HG03575 (cell line): ENCODE measurements at regions not wholly inside any gene's neighbourhood (a gene's known extent, or its start where the extent isn't known, plus 50 kb on each side); places are given as distances from the start of the nearest gene placed in this dataset.

Experiments used
- ATAC-seq: cut with Tn5 transposase; IDR thresholded peaks from one replicate; pipeline ENCODE4 v1.9.1; 2021; ENCODE audit not compliant: unreplicated experiment, insufficient number of reproducible peaks, low FRiP score; ENCODE audit errors: extremely low read depth

DNA sequence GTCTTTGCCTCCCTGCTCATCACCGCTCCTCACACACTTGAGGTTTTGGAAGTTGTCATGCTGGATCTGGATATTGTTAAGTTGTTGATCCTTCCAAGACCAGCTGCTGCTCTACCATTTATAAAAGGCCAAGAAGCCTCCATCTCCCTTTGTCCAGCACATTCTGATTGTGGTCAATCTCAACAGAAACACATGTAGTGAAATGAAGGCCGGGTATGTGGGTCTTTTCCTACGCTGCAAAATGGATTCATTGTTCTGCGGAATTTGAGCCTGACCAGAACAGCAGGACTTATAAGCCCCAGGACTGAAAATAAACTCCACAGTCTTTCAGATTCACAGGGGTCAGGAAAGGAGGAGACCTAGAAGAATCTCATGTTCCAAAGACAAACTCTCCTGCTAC, 238.4 kb downstream of the CMPK2 start:
- ATAC-seq, result no peak

DNA sequence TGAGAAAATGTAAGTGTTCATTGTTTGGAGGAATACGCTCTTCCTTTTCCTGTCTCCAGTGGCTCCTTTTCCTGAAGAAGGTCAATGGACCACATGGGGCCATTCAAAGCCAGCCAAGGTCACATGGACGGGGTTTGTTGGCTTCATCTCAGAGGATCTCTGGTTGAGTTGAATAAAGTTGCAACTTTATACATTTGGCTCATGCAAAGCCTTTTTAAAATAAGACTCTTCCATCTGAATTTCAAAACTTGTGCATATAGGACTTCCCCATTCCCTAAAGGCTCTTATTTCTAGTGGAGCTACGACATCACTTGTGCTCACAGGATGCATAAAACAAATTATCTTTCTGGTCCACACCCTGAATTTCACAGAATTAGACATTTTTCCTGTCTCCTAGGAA, 235.5 kb downstream of the CMPK2 start:
- no peak for ATAC-seq

DNA sequence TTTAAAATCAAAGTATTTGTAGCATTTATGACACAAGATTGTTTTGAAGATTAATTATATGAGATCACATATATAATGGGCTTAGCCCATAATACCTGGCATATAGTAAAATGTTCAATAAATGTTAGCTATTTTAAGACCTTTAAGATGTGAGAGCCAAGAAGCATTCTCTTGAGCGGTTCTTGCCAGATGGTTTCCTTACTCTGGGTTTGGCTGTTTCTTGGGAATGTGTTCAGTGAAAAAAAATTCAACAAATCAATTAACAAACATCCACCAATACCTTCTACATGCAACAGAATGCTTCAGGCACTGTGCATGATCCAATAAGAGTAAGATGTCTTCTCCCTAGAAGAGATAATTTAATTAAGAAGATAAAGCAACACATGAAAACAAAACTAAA, 230.4 kb downstream of the CMPK2 start:
- ATAC-seq, result no peak

DNA sequence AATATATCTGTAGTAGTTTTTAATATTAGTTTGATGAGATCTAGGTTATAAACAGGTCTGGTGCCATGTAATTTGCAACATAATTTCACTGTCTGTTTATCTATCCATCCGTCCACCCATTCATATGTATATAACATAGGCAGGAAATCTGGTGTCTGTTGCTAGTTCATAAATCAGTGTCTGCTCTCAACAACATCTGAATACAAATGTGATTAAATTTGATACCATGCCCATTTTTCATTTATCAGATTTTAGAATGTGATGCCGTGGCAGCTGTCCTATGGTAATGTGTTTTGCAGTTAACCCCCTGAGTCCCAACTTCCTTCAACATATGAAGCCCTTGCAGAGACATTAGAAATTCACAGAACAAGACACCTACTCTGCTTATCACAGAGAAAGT, 228.4 kb downstream of the CMPK2 start:
- ATAC-seq, result no peak

DNA sequence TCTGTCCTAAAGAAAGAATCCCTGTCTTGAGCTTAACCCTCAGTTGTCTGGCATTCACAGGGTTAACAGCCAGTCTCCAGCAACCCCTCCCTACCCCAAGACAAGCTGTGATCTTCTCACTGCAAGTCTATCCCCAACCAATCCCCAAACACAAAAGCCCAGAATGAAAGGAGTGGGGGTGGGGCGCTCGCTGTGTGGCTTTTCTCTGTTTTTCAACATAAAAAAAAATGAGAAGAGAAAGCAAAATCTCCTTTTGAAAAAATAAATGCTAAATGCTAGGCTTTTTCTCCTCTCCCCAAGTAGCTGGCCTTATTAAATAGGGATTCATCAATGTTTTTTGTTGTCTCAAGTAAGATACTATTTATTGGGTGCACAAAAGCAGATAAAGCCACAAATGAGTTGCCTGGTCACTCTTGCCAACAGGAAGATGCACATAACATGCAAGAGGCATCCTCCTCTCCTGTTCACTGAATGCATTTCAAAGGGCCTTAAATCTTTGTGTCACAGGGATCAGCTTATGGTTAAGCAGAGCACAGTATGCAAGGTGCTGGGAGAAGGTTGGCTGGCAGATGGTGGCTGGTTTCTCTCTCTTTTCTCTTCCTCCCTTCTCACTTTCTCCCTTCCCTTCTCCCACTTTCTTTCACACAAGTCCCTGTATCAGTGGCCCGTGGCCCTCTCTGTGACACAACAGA, 225.6 kb downstream of the CMPK2 start:
- ATAC-seq, result no peak

DNA sequence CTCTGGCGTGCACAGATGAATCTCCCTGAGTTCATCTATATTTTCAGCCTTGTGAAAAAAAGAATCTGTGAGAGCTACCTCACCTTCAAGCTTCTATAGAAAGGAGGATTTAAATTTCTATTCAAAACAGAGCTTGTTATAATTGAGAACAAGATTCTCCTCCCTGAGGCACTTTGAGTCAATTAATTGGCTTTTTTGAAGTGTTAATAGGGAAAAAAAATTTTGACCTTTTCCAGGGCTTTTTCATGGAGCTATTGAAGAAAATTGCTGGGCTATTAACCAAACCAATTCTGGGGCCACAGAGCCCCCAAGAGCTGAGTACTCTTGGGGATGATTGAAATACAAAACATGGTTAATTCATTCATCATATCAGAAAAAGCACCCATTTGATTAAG, 225.1 kb downstream of the CMPK2 start:
- ATAC-seq, result no peak

DNA sequence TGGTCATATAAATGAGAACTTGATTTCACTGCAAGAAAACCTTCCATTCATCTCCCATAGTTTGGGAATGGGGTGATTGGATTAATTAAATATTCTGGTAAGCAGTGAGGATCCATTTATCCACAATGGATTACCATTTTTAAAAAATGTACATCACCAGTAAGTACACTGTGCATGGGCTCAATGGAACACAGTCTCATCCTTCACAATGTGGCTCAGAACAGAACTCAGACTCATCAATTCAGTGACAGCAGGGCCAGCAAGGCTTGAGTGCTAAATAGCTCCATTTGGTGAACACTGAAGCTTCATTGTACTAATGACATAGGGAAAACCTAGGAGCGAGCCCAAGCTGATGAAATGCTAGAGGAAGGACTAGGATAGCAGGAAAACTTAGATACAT, 223.8 kb downstream of the CMPK2 start:
- ATAC-seq, result no peak

DNA sequence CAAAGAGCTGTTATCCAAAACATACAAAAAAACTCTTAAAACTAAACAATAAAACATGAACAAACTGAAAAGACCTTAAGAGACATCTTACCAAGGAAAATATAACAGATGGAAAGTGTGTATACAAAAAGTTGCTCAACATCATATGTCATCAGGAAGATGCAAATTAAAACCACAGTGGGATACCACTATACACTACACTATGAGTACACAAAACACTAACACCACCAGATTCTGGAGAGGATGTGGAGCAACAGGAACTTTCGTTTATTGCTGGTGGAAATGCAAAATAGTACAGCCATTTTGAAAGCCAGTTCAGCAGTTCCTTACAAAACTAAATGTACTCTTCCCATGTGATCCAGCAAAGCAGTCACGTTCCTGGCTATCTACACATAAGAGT, 221.4 kb downstream of the CMPK2 start:
- ATAC-seq, result no peak

DNA sequence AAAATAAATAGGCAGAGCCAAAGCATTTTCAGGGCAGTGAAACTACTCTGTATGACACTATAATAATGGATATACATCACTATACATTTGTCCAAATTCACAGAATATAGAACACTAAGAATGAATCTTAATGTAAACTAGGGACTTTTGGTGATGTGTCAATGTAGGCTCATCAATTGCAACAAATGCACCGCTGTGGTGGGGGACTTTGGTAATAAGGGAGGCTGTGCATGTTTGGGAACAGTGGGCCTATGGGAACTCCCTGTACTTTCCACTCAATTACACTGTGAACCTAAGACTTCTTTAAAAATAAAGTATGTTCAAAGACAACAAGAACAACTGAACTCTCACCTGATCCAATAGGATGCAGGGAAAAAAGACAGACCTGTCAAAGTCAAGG, 220.7 kb downstream of the CMPK2 start:
- ATAC-seq, result no peak

DNA sequence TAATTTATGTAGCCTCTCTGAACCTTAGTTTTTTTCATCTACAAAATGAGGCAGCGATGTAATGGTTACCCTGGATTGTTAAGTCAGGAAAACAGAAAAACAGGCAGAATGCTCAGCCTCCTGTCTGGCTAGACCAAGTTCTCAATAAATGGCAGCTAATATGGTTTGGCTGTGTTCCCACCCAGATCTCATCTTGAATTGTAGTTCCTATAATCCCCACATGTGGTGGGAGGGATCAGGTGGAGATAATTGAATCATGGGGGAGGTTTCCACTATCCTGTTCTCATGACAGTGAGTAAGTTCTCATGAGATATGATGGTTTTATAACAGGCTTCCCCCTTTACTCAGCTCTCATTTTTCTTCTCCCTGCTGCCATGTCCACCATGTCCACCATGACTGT, 220.0 kb downstream of the CMPK2 start:
- no peak for ATAC-seq

DNA sequence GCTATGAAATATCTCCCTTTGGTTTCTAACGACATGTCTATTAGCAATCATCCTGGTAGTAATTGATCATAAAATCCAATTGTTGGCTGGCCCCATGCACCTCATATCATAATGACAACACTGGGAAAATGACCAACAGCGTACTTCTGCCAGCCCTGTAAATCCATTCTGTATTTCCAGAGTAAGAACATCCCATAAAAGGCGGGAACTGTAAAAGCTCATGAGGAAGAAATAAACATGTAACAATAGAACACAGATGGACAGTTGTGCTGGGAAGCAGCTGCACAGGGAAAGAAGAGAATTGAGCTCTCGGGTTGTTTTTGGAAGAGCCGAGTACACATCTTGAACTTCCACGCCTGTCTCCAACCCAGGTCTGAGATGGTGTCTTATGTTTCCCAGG, 218.7 kb downstream of the CMPK2 start:
- no peak for ATAC-seq

DNA sequence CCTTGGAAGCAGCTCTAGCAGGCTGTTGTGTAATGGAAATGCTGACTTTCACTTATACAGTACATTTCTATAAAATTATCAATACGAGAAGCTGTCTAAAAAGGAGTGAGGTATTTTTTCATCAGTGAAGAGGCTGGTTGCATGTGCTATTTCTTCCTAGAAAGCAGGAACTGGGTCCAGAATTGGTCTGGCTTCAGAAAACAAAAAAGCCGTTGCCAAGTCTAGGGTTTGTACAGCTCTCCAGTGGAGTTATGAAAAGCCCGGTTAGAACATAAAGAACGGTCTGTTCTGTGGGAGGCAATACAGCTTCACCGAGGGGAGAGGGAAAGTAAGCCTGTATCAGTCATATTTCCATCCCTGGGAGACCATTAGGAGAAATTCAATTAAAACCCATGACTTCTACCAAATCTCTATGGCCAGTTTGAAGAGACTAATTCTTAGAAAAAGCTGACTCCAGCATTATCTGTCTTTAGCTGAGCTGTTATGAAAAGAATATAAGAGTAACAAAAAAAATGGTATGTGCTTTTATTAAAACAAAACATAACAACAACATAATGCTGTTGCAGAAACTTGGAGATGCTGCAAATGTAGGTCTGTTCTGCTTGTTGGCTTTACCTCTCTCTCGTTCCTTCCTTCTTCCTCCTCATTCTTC, 217.0 kb downstream of the CMPK2 start:
- no peak for ATAC-seq

DNA sequence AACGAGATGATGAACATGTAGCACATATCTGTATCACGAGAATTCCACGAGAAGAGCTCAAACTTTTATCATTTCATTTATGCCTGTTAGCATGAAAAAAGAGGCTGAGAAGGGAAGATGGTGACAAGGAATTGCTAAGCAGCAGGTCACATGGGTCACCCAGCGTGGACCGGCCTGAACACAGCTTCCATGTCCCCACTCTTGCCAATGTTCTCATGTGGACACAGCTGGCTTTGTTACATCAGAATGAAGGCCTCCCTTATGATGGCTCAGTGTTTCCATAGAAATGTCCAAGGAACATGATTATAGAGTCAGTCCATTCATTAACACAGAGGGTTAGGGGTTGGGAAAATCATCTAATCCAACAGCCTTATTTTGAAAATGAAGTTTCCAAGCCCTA, 215.4 kb downstream of the CMPK2 start:
- ATAC-seq, result no peak

DNA sequence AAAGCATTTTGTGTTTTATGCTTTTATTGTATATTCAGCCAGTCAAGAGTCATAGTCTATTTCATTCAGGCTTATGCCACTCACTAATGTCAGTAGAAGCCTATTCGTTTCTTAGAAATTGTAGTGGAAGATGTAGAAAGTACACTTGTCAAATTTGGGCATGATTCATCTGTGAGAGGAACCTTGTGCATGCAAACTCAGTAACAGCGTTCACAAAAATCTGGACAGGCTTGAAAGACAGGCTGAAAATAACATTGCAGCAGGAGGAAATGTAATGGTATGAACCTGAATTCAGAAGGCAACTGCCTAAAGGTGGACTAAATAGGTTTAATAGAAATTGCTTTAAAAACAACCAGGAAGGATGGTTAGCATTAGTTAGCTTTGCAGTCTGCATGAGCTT, 213.5 kb downstream of the CMPK2 start:
- ATAC-seq, result no peak

DNA sequence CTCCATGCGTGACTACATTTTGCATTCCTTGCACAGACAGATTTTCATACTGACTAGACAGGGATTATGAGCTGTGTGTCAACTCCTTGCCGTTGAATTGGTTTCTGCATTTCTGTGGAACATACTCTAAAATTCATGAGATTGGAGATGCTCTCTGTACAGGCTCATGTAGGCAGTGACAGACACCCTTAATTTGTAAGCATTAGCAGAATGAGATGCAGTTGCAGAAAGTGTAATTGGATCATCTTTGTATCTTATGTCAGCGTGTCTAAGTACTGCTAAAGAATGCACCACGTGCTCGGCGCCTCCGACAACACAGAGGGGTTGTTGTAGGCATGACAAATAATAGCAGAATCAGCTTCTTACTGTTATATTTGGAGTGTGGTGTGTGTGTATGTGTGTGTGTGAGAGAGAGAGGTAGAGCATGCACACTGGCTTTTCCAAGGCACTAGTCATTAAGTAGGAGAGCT, 212.4 kb downstream of the CMPK2 start:
- ATAC-seq, result no peak

DNA sequence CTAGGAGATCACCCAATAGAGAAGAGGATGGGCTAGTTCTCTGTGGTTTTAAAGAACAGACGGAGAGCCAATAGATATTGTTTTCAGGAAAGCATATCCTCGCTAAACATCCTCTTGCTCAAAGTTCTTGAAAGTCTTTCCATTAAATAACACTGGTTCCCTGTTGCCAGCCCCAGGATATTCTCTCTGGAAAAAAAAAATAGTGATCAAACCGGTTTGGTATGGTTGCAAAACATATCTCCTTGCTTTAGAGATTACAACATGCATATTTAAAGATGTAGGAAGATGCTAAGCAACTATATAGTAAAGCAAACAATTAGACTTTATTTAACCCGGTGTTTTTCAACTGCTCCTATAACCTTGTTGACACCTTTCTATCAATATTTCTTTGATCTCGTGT, 211.4 kb downstream of the CMPK2 start:
- ATAC-seq, result no peak

DNA sequence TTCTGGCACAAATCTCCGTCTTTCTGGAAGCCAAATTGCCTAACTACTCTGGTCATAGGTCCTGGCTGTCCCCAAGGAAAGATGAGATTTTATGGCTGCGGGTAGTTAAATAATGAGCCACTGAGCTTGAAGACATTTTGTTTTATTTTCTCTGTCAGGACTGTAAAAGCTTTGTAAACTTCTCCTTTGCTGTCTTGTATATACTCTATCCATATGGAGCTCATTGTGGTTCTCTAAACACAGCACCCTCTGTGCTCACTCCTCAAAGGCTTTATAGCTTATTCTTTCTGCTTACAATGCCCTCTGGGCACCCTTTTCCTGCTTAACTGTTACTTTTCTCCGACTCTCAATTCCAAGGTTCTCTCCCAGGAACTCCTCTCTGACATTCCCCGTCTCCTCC, 209.1 kb downstream of the CMPK2 start:
- no peak for ATAC-seq

DNA sequence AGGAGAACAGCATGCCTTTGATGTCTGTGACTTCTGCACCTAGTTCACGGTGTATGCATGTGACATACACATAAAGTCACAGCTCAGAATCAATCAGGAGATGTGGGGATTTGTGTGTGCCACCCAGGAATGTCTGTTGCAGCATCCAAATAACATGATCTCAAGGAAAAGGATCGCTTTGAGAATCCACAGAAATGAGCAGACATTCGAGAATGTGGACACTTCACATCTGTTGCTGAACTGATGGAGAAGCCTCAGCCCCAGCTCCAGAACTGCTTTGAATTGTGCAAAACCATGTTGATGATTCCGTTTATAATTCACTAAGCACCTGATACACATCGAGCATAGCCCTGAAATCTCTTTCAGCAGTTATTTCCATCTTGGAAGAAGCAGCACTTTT, 208.6 kb downstream of the CMPK2 start:
- ATAC-seq, result no peak

DNA sequence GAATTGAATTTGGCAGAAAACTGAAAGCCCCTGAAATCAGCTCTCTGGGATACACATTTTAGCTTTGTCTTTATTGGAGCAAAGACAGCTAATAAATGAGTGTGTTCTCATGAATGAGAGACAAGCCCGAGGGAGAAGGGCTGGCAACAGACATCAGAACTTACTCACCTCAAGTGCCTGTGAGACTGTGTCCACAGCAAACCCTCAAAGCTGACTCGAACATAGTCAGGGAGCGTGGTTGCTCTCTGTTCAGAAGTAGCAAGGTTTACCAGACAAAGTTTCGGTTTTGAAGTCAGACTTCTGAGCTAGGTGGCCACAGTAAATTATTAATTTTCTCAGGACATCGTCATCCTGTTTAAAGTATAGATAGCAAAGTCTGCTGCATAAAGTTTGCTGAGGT, 207.9 kb downstream of the CMPK2 start:
- no peak for ATAC-seq

DNA sequence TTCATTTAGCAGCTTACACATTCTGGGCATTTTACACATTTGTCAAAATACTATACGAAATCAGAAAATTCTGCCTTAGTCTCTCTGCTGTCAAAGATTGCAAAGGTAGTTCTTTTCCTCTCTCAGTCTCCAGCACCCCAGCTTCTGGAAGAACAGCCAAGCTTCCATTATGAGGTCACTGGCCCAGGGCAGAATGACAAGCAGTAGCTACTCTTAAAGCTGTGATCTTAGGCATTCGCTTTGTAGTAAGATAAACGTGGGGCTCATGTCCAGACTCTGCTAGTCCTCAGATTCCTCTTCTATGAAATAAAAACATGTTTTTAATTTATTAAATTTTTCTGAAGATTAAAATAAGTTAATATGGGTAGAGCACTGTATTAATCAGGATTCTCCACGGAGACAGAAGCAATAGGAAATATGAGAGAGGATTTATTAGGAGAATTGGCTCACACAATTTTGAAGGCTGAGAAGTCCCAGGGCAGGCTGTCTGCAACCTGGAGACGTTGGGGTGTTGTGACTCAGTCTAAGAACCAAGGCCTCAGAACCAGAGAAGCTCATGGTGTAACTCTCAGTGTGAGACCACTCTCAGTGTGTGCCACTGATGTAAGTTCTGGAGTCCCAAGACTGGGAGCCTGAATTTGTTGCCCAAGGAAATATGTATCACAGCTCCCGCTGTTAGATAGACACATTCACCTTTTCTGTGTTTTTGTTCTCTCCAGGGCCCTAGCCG, 201.2 kb downstream of the CMPK2 start:
- ATAC-seq, result no peak
